ENCODE measurements at regions not wholly inside any gene's neighbourhood (a gene's known extent, or its start where the extent isn't known, plus 50 kb on each side); places are given as distances from the start of the nearest gene placed in this dataset.

DNA sequence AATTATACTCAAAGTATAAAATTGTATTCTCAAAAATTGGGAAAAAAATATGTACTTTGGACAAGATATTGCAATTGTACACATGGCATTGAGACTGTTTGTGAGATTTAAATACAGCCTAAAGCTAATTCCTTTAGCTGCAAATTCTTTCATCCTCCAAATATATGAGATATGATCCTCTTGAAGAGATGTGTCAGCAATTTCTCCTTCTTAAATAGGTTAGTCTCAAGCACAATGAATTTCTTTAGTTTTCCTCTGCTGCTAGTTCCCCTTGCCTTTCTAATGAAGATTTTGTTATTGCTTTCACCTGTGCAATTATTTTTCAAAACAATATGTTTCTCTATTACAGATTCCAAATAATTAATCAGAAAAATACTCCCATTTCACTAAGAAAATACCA is 153.4 kb upstream of the GULP1 start:
- TF ChIP-seq, protein P1, sequence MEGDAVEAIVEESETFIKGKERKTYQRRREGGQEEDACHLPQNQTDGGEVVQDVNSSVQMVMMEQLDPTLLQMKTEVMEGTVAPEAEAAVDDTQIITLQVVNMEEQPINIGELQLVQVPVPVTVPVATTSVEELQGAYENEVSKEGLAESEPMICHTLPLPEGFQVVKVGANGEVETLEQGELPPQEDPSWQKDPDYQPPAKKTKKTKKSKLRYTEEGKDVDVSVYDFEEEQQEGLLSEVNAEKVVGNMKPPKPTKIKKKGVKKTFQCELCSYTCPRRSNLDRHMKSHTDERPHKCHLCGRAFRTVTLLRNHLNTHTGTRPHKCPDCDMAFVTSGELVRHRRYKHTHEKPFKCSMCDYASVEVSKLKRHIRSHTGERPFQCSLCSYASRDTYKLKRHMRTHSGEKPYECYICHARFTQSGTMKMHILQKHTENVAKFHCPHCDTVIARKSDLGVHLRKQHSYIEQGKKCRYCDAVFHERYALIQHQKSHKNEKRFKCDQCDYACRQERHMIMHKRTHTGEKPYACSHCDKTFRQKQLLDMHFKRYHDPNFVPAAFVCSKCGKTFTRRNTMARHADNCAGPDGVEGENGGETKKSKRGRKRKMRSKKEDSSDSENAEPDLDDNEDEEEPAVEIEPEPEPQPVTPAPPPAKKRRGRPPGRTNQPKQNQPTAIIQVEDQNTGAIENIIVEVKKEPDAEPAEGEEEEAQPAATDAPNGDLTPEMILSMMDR (conservative IDR thresholded peaks at IDR 0.05; ENCODE audit: low read depth in 2 of 2), result no peak
- TF ChIP-seq EZH2 (IDR thresholded peaks at IDR 0.05; ENCODE audit: low read depth, unreplicated experiment), result no peak
- no peak for TF ChIP-seq POLR2AphosphoS5 (IDR thresholded peaks at IDR 0.05; ENCODE audit: low read depth)
- TF ChIP-seq CREB1 (CRISPR knock-in tag; IDR thresholded peaks at IDR 0.05; ENCODE audit: low read depth), result no peak
- TF ChIP-seq, protein P2, sequence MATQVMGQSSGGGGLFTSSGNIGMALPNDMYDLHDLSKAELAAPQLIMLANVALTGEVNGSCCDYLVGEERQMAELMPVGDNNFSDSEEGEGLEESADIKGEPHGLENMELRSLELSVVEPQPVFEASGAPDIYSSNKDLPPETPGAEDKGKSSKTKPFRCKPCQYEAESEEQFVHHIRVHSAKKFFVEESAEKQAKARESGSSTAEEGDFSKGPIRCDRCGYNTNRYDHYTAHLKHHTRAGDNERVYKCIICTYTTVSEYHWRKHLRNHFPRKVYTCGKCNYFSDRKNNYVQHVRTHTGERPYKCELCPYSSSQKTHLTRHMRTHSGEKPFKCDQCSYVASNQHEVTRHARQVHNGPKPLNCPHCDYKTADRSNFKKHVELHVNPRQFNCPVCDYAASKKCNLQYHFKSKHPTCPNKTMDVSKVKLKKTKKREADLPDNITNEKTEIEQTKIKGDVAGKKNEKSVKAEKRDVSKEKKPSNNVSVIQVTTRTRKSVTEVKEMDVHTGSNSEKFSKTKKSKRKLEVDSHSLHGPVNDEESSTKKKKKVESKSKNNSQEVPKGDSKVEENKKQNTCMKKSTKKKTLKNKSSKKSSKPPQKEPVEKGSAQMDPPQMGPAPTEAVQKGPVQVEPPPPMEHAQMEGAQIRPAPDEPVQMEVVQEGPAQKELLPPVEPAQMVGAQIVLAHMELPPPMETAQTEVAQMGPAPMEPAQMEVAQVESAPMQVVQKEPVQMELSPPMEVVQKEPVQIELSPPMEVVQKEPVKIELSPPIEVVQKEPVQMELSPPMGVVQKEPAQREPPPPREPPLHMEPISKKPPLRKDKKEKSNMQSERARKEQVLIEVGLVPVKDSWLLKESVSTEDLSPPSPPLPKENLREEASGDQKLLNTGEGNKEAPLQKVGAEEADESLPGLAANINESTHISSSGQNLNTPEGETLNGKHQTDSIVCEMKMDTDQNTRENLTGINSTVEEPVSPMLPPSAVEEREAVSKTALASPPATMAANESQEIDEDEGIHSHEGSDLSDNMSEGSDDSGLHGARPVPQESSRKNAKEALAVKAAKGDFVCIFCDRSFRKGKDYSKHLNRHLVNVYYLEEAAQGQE (IDR thresholded peaks at IDR 0.05; ENCODE audit: unreplicated experiment), result no peak
- TF ChIP-seq JUNB (IDR thresholded peaks at IDR 0.05; ENCODE audit: unreplicated experiment), result no peak
